ENCODE measurements at regions not wholly inside any gene's neighbourhood (a gene's known extent, or its start where the extent isn't known, plus 50 kb on each side); places are given as distances from the start of the nearest gene placed in this dataset.

DNA sequence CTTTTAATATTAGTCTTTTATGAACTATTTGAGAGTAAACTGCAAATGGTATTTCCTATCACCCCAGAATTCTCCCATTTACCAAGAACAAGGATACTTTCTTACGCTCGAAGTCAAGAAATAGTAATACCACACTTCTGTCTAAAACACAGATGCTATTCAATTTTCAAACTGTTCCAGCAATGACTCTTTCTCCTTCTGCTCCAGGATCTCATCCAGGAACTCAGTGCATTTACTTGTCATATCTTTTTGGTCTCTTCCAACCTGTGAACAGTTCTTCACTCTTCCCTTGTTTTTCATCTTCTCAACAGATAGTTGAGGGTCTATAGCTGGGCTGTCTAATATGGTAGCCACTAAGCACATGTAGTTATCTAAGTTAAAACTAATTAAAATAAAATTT, 87.1 kb upstream of the GAP43 start:
- DNase-seq, result no peak

DNA sequence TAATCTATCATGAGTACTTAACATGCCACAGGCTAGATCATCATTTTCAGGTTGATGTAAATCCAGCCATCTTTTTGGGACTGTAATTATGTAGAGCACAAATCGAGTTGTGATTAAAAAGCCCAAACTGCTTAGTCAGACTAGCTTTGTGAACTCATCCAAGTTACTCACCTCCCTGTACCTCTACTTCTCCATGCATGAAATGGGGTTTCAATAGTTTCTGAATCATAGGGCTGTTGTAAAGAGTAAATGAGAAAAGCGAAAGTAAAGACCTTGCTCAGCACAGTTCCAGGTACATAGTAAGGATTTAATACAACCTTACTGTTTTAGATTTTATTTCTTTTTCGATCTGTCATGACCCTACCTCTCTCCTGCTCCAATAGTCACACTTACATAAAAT, 85.6 kb upstream of the GAP43 start:
- DNase-seq, result no peak

DNA sequence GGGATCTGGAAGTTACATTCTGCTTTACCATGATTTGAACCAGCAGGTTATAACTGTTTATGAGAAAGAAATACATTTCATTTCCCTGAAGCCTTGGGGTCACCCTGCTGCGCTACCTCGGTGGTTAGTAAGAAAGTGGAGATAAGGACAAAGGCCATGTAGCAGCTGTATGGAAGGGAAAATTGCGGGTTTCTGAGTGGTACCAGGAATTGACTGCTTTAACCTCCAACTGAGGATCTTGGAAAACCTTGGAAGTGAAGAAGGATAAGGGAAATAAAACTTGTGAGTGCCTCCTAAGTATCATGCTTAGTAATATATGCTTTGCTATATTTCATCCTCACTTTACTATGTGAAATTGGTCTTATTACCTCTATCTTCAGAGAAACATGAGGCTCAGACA, 76.1 kb upstream of the GAP43 start:
- DNase-seq, result no peak

GRCh38 chr3:115548611-115549010, 74.7 kb upstream of the GAP43 start:
- no peak for DNase-seq

- DNase-seq, result no peak
Observed at GRCh38 chr3:115549071-115549470, 74.2 kb upstream of the GAP43 start.

GRCh38 chr3:115550285-115550761, 73.0 kb upstream of the GAP43 start:
- no peak for DNase-seq

DNA sequence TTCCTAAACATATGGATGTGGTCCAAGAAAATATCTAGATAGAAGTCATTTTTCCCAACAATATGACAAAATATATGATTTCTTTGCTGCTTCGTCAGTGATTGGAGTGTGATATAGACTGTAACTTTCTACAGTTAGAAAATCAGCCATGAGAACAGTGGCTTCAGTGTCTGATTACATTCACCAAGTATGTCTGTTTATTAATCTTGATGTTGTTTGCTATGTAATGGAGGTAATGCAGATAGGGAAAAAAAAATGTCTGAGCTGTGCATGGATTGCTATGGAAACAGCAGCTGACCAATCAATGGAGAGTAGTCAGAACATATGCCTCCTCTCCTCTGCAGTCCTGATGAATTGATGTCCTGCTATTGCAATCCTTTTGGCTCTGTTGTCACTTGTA, 72.3 kb upstream of the GAP43 start:
- DNase-seq, result no peak

GRCh38 chr3:115552007-115552406, 71.3 kb upstream of the GAP43 start:
- no peak for DNase-seq

GRCh38 chr3:115553796-115554486, 69.4 kb upstream of the GAP43 start:
- no peak for DNase-seq

DNA sequence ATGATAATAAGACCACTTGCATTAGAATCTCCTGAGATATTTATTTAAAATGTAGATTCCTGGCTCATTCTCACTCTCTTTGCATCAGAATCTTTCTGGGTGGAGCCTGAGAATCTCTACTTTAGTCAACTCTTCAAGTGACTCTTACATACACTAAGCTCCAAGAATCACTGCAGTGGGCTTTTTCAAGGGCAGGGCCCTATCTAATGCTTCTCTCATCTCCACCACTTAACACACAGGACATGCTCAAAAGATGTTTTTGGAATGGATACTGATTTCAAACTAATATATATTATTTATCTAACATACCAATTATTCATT, 68.9 kb upstream of the GAP43 start:
- no peak for DNase-seq

GRCh38 chr3:115562636-115563267, 60.6 kb upstream of the GAP43 start:
- no peak for DNase-seq

- no peak for DNase-seq
Observed at GRCh38 chr3:115563984-115564383, 59.3 kb upstream of the GAP43 start.

GRCh38 chr3:115571413-115571812, 51.9 kb upstream of the GAP43 start:
- DNase-seq, result no peak
